A172 (cell line): ENCODE measurements at regions not wholly inside any gene's neighbourhood (a gene's known extent, or its start where the extent isn't known, plus 50 kb on each side); places are given as distances from the start of the nearest gene placed in this dataset.
"Not testable (repeated sequence)": the region's sequence is repeated elsewhere in the genome, so short reads cannot be mapped to it uniquely, and the experiment has no call there.

ENCODE experiments used
- DNase-seq: peaks from one replicate; pipeline ENCODE4 v3.0.0-alpha.2; 2015; ENCODE audit warnings: low spot score

DNA sequence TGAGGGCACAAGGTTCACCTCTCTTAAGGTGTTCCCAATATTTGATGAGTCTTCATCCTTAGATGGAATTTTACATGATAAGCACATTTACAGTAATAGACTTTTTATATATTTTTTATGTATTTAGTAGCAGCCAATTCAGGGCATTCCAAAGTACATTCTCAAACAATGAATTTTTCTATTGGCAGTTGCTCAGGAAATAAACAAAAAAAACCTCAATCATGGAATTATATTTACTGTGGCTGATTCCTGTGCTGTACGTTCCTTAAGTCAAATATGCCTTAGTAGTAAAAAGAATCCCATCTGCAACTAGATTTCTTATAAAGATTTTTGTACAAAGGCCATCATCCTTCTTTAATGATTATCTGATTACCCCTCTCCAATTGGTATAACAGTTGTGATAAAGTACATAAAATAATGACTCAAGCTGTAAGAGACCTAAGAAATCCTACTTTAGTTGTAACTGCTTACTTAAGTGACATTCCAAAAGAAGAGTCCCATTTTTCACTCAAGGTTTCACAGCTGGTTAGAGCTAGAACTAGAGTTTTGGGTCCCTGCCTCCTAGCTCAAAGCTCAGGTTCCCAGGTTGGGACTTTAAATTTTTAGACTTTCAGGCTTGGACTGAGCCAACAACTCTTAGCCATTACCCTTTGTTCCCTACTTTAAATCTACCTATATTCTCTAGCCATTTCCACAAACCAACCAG, 152.7 kb downstream of the FHIP1A start:
- DNase-seq: no peak

- no peak for DNase-seq
These were observed 154.2 kb downstream of the FHIP1A start for GRCh38 chr4:151563194-151563593.

GRCh38 chr4:151564321-151564720, 155.3 kb downstream of the FHIP1A start:
- no peak for DNase-seq

DNA sequence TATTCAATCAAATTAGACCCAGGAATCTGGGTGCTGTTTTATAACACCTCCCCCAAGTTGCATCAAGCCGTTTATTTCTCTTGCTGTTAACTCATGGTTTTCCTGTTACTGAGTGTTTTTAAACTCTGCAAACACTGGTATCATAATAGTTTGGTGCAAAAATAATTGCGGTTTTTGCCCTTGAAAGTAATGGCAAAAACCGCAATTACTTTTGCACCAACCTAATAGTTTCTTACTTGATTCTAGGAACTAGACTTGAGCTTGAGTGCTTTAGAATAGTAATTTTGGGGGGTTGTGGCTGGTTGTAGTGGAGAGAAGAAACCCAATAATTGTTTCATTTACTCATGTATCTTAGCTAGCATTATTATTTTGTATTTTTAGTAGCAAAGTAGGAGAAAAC, 156.6 kb downstream of the FHIP1A start:
- DNase-seq: no peak

DNA sequence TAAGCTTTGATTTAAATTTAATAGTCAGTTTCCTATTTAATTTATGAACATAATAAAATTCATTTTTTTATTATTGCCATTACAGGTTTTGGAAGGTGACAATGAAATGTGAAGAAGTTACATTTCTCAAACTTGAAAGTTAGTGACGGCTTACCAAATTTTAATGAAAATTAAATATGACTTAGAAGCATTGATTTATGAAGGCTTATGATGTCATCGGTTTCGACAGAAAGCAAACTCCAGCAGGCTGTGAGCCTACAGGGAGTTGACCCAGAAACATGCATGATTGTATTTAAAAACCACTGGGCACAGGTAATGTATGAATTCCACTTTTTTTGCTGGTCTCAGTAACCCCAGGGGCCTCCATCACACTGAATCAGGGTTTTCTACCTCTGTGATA, 157.1 kb downstream of the FHIP1A start:
- no peak for DNase-seq

DNA sequence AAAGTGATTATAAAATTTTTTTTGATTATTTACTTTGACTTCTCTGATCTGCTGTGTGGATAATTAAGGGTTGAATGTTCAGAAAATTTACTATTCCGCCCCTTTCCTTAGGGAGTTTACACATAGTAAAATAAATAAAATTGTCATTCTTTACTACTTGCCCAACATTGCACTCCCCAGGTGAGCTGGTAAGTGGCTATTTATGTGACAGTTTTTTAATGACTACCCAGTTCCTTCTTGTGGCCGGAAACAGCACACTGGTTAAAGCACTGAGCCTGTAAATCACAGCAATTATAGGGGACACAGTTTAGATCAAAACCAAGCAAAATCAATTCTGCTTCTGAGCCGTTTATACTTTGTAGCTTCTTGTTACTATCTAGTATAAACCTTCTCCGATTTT, 158.1 kb downstream of the FHIP1A start:
- DNase-seq: no peak

GRCh38 chr4:151568966-151569365, 160.0 kb downstream of the FHIP1A start:
- no peak for DNase-seq

GRCh38 chr4:151569650-151570049, 160.7 kb downstream of the FHIP1A start:
- DNase-seq: no peak

DNA sequence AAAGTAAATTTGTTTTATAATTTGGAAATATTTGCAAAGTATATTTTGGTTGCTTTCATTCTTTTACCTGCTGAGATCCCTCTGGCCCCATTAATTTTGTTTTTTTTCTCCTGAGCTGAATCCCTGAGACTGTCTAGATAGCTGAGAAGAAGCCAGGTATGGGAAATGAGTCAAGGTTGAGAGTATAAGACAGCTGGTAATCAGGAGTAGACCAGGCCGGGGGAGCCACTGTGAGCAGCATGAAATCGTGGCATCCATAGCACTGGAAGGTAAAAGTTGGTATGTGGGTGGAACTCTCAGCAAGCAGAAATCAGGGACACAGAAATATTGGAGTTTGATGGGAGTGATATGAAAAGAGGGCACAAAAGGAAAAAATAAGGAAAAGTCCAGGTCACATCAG, 164.5 kb downstream of the FHIP1A start:
- DNase-seq: no peak

DNA sequence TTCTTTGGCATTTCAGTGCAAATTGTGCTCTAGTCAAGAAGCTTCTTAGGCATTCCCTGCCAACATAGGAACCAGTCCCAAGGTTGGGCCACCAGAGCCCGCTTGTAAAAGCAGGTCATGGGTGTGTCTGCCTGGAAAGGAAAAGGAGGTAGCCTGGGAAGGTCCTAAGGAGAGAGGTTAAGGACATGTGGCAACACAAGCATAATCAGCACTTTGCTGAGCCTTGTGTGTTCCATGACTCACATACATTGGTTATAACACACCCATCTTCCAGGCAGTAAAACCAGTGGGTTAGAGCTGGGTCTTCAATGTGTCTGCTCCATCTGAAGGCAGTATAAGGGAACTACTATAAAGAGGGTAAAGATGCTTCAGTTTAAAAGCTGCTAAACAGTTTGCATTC, 165.0 kb downstream of the FHIP1A start:
- DNase-seq: no peak

GRCh38 chr4:151574968-151575367, 166.0 kb downstream of the FHIP1A start:
- DNase-seq: no peak

- DNase-seq: no peak
These were observed 166.7 kb downstream of the FHIP1A start for GRCh38 chr4:151575646-151576045.

- no peak for DNase-seq
These were observed 167.7 kb downstream of the FHIP1A start for GRCh38 chr4:151576627-151577026.

- DNase-seq: no peak
These were observed 172.6 kb downstream of the FHIP1A start for GRCh38 chr4:151581570-151581969.

DNA sequence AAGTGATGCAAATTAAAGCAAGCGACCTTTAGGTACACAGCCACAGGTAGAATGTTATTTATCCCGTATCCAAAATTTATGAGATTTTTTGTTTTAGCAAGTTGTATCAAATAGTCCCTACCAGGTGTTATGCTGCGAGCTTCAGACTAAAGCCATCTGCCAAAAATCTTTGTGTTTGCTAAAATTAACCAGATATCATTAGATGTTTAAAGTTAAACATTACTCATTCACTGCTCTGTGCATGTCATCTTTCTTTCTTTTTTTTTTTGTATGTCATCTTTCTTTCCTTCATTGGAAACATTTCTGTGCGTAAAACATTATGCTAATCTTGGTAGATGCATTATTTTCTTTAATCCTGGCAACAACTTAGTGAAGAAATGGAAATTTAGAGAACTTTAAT, 173.1 kb downstream of the FHIP1A start:
- DNase-seq: no peak

- DNase-seq: no peak
These were observed 174.4 kb downstream of the FHIP1A start for GRCh38 chr4:151583157-151583914.

DNA sequence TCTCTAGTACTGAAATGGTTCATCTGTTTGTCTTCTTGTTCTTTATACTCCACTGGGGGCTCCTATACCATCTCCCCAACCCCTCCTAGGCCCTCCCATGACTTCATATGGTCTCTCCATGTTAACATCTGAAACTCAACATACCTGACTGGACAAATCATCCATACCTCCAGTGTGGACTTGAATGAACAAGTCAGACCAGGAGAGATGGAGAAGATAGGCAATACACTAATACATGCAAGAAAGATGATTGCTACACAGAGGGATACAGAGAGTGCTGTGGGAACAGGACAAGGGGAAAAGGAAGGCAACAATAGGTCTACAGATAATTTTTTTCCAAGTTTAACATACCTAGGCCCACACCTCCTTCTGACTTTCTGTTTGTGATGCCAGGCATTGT, 175.1 kb downstream of the FHIP1A start:
- DNase-seq: no peak

DNA sequence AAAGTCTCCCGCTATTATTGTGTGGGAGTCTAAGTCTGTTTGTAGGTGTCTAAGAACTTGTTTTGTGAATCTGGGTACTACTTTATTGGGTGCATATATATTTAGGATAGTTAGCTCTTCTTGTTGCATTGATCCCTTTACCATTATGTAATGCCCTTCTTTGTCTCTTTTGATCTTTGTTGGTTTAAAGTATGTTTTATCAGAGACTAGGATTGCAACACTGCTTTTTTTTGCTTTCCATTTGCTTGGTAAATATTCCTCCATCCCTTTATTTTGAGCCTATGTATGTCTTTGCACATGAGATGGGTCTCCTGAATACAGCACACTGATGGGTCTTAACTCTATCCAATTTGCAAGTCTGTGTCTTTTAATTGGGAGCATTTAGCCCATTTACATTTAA, 165.2 kb downstream of the GATB start:
- DNase-seq: not testable (repeated sequence)

DNA sequence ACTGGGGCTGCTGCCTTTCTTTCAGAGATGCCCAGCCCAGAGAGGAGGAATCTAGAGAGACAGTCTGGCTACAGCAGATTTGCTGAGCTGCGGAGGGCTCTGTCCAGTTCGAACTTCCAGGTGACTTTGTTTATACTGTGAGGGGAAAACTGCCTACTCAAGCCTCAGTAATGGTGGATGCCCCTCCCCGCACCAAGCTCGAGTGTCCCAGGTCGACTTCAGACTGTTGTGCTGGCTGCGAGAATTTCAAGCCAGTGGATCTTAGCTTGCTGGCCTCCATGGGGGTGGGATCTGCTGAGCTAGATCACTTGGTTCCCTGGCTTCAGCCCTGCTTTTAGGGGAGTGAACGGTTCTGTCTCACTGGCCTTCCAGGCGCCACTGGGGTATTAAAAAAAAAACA, 163.1 kb downstream of the GATB start:
- DNase-seq: not testable (repeated sequence)

- no peak for DNase-seq
These were observed 160.9 kb downstream of the GATB start for GRCh38 chr4:151599863-151600262.

GRCh38 chr4:151600432-151600831, 160.4 kb downstream of the GATB start:
- no peak for DNase-seq

GRCh38 chr4:151603377-151603776, 157.4 kb downstream of the GATB start:
- DNase-seq: no peak

DNA sequence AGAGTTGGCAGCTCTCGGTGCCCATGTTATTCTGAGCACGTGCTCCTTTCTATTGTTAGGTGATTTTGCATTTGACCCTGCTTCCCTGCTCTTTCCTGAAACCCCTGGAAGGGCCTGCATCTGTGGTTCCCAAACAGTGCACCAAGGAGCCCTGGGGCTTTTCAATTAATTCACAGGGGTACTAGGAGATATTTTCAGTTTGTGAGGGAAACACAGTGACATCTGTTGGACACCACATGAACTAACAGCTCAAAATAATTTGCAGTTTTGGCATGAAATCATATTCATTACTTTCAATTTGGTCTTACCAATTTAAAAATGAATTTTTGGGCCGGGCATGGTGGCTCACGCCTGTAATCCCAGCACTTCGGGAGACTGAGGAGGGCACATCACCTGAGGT, 156.6 kb downstream of the GATB start:
- DNase-seq: peak; percentile 19

DNA sequence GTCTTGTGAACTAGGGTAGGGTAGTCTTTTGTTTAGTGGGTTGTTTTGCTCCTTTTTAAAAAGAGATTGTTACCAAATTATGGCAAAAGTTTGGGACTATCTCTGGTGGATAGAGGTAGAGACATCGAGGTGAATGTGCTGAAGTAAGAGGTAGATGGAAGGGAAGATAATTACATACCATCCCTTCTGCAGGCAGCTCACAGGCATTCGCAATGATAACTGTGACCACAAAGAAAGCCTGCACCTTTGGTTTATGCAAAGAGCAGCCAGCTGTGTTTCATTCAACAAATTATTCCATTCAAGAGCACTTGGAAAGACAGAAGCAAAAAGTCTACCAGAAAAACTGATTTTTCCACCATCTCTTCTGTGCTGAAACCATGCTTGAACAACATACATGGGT, 155.6 kb downstream of the GATB start:
- DNase-seq: no peak
